ENCODE measurements at regions not wholly inside any gene's neighbourhood (a gene's known extent, or its start where the extent isn't known, plus 50 kb on each side); places are given as distances from the start of the nearest gene placed in this dataset.
A peak's percentile ranks its signal among the peaks of the same experiment; 100 is the strongest.

DNA sequence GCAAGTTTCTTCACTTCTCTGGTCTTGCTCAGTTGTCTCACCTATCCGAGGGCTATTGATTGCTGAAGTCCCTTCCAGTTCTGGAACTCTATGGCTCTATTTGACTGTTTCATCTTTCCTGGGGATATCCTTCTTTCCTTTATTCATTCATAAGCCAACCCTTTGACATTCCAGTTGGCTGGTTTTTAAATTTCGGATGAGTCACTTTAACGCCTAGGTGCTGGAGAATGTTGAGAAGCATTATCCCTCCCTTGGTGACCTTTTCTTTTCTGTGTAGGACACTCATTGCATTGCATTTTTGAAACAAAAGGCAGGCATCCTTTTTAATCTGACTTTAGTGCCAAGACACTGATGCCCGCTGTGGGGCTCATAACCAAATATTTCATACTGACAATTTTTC is 307.1 kb downstream of the TSN start:
- no peak overlapping the region for H2AFZ ChIP-seq (ENCODE audit: low read depth, low read length)
- no peak overlapping the region for H3K4me2 ChIP-seq (ENCODE audit: low read length)
- no peaks in the 10 kb centered on the region for H3K79me2 ChIP-seq (ENCODE audit: insufficient read depth, low read length)
- no peak overlapping the region for H3K27ac ChIP-seq (ENCODE audit: low read depth, low read length)
- Mint-ChIP-seq H3K27me3 (ENCODE audit: low read depth, unreplicated experiment) (no peaks in the 10 kb centered on the region), H3K36me3 (ENCODE audit: low read depth, unreplicated experiment) (no peaks in the 10 kb centered on the region), H3K9me3 (ENCODE audit: unreplicated experiment) (no peaks in the 10 kb centered on the region), H3K4me3 (ENCODE audit: unreplicated experiment) (no peak overlapping the region), H3K4me1 (ENCODE audit: low read depth, unreplicated experiment) (peaks cover 9% of the 10 kb centered on the region), H3K27ac (ENCODE audit: unreplicated experiment) (no peak overlapping the region)
- H3K4me3 ChIP-seq (ENCODE audit: insufficient read depth, low read depth, low read length) = no peak overlapping the region
- no peaks in the 10 kb centered on the region for H3K36me3 ChIP-seq (ENCODE audit: insufficient read depth, low read length)
- no peaks in the 10 kb centered on the region for H3K9me3 ChIP-seq (ENCODE audit: insufficient read depth, low read depth, low read length)
- no peak overlapping the region for H3K9ac ChIP-seq (ENCODE audit: low read length)
- DNase-seq (ENCODE audit: low read depth) = no peak
- no peaks in the 10 kb centered on the region for H3K4me1 ChIP-seq (ENCODE audit: insufficient read depth, low read length)
- no peak for FAIRE-seq
- no peaks in the 10 kb centered on the region for H3K27me3 ChIP-seq (ENCODE audit: insufficient read depth, low read length)
- no peak for TF ChIP-seq EZH2 (IDR thresholded peaks at IDR 0.05; ENCODE audit: insufficient read depth, low read length)
- TF ChIP-seq, protein P1, sequence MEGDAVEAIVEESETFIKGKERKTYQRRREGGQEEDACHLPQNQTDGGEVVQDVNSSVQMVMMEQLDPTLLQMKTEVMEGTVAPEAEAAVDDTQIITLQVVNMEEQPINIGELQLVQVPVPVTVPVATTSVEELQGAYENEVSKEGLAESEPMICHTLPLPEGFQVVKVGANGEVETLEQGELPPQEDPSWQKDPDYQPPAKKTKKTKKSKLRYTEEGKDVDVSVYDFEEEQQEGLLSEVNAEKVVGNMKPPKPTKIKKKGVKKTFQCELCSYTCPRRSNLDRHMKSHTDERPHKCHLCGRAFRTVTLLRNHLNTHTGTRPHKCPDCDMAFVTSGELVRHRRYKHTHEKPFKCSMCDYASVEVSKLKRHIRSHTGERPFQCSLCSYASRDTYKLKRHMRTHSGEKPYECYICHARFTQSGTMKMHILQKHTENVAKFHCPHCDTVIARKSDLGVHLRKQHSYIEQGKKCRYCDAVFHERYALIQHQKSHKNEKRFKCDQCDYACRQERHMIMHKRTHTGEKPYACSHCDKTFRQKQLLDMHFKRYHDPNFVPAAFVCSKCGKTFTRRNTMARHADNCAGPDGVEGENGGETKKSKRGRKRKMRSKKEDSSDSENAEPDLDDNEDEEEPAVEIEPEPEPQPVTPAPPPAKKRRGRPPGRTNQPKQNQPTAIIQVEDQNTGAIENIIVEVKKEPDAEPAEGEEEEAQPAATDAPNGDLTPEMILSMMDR (IDR thresholded peaks at IDR 0.05; ENCODE audit: insufficient read depth, low read depth, low read length) = no peak
- H4K20me1 ChIP-seq (ENCODE audit: insufficient read depth, low read length) = no peaks in the 10 kb centered on the region

GRCh38 chr2:122063716-122064115 is 308.3 kb downstream of the TSN start:
- Histone ChIP-seq H2AFZ (ENCODE audit: low read depth, low read length) (no peak overlapping the region), H3K79me2 (ENCODE audit: insufficient read depth, low read length) (no peaks in the 10 kb centered on the region), H3K36me3 (ENCODE audit: insufficient read depth, low read length) (no peaks in the 10 kb centered on the region), H3K9ac (ENCODE audit: low read length) (no peak overlapping the region), H3K27me3 (ENCODE audit: insufficient read depth, low read length) (no peaks in the 10 kb centered on the region), H3K27ac (ENCODE audit: low read depth, low read length) (no peak overlapping the region), H3K9me3 (ENCODE audit: insufficient read depth, low read depth, low read length) (no peaks in the 10 kb centered on the region), H4K20me1 (ENCODE audit: insufficient read depth, low read length) (no peaks in the 10 kb centered on the region), H3K4me3 (ENCODE audit: insufficient read depth, low read depth, low read length) (no peak overlapping the region), H3K4me1 (ENCODE audit: insufficient read depth, low read length) (no peaks in the 10 kb centered on the region), H3K4me2 (ENCODE audit: low read length) (no peak overlapping the region)
- Mint-ChIP-seq H3K27ac (ENCODE audit: unreplicated experiment) (no peak overlapping the region), H3K4me3 (ENCODE audit: unreplicated experiment) (no peak overlapping the region), H3K27me3 (ENCODE audit: low read depth, unreplicated experiment) (no peaks in the 10 kb centered on the region), H3K9me3 (ENCODE audit: unreplicated experiment) (no peaks in the 10 kb centered on the region), H3K4me1 (ENCODE audit: low read depth, unreplicated experiment) (peaks cover 9% of the 10 kb centered on the region), H3K36me3 (ENCODE audit: low read depth, unreplicated experiment) (no peaks in the 10 kb centered on the region)
- no peak for DNase-seq (ENCODE audit: low read depth)
- no peak for FAIRE-seq
- TF ChIP-seq EZH2 (IDR thresholded peaks at IDR 0.05; ENCODE audit: insufficient read depth, low read length) = no peak
- TF ChIP-seq, protein P1 (IDR thresholded peaks at IDR 0.05; ENCODE audit: insufficient read depth, low read depth, low read length) = no peak

DNA sequence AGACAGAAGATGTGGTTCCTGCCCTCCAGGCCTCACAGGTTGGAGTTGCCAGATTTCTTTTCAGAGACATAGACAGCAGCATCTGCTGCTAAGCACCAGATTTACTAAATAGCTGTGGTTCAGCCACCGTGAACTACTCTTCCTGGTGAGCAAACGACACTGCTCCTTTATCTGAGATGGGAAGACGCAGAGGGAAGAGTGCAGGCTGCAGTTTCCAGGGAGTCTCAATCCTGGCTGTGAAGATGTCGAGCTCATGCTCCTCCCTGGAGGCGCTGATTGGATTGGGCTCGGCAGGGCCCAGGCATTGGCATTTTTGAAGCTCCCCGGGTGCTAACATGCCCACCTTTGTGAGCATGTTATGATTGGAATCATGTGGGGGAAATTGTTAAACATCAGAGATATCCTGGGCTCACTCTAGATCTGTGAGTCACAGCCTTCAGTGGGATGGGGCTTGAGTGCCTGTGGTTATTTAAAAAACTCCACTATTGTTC is 314.8 kb downstream of the TSN start:
- Histone ChIP-seq H3K79me2 (ENCODE audit: insufficient read depth, low read length) (no peaks in the 10 kb centered on the region), H2AFZ (ENCODE audit: low read depth, low read length) (peak overlapping the region; percentile 44), H3K27ac (ENCODE audit: low read depth, low read length) (peak overlapping the region; percentile 73), H3K4me3 (ENCODE audit: insufficient read depth, low read depth, low read length) (no peak overlapping the region), H3K9me3 (ENCODE audit: insufficient read depth, low read depth, low read length) (no peaks in the 10 kb centered on the region), H3K36me3 (ENCODE audit: insufficient read depth, low read length) (no peaks in the 10 kb centered on the region), H3K27me3 (ENCODE audit: insufficient read depth, low read length) (no peaks in the 10 kb centered on the region), H3K4me1 (ENCODE audit: insufficient read depth, low read length) (peaks cover 15% of the 10 kb centered on the region), H3K9ac (ENCODE audit: low read length) (peak overlapping the region; percentile 52), H4K20me1 (ENCODE audit: insufficient read depth, low read length) (no peaks in the 10 kb centered on the region), H3K4me2 (ENCODE audit: low read length) (peak overlapping the region; percentile 78)
- peaks cover 34% of the 10 kb centered on the region for H3K4me1 Mint-ChIP-seq (ENCODE audit: low read depth, unreplicated experiment)
- H3K27me3 Mint-ChIP-seq (ENCODE audit: low read depth, unreplicated experiment) = peaks cover 4% of the 10 kb centered on the region
- peak overlapping the region; percentile 84 for H3K27ac Mint-ChIP-seq (ENCODE audit: unreplicated experiment)
- DNase-seq (ENCODE audit: low read depth) = peak; percentile 91
- TF ChIP-seq EZH2 (IDR thresholded peaks at IDR 0.05; ENCODE audit: insufficient read depth, low read length) = no peak
- TF ChIP-seq, protein P1 (IDR thresholded peaks at IDR 0.05; ENCODE audit: insufficient read depth, low read depth, low read length) = no peak
- no peaks in the 10 kb centered on the region for H3K9me3 Mint-ChIP-seq (ENCODE audit: unreplicated experiment)
- no peak overlapping the region for H3K4me3 Mint-ChIP-seq (ENCODE audit: unreplicated experiment)
- no peaks in the 10 kb centered on the region for H3K36me3 Mint-ChIP-seq (ENCODE audit: low read depth, unreplicated experiment)
- FAIRE-seq = no peak
